ENCODE measurements at regions not wholly inside any gene's neighbourhood (a gene's known extent, or its start where the extent isn't known, plus 50 kb on each side); places are given as distances from the start of the nearest gene placed in this dataset.

DNA sequence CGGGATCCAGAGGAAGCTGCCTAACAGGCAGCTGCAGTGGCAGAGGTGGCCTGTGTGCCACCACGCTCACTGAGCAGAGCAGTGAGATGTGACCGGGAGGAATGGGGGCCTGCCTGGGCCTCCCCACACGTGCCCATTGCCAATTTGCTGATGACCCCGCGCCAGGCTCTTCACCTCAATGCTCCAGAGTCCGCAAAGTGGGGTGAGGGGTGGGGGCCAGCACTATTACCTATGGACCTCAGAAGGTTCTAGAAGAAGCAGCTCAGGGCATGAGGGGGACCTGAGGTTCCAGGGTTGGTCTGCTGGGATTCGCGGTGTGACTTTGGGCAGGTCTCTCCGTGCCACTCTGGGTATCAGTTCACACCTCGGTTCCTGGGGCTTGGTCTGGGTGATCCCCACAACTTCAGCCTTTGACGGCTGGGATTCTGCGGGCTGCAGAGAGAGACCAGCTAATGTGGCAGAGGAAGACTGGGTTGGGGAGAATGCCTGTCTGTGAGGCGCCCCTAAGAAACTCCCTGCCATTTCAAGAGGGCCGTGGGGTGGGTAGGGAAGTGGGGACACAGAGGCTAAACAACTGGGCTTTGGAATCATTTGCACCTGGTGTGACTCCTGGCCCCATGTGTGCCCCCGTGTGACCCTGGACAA lies 231.0 kb upstream of the MVB12B start:
- DNase-seq: no peak
- intact Hi-C loops (cut with DNase I; ENCODE audit: low total_unique reads): loop anchor here (10.0 kb wide), 1 partner anchor 59 kb away; no protein-coding TSS in a partner anchor
- H3K27me3 ChIP-seq: peaks cover 0 to 8% of the 10 kb centered on the region in 2 donors
- H3K4me1 ChIP-seq: no peaks in the 10 kb centered on the region
- no peak overlapping the region for H3K27ac ChIP-seq
- H3K36me3 ChIP-seq: no peaks in the 10 kb centered on the region
- no peak overlapping the region for H3K4me3 ChIP-seq
- no peaks in the 10 kb centered on the region for H3K9me3 ChIP-seq
- TF ChIP-seq CTCF (IDR thresholded peaks at IDR 0.05): no peak

DNA sequence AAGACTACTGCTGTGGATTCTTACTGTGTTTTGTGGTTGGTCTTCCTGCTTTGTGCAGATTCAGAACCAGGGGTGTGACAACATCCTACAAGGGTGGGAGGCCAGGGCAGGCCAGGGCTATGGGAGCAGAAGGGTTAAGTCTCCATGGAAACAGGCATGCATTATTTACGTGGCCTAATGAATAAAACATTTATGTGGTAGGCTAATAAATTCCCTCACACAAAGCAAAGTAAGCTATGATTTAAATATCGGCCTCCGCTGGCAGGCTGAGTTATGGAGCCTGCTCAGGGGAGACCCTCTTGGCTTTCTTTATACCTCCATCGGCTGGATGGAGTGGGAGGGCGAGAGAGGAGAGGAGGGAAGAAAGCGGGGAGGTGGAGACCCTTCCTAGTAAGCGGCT lies 230.3 kb upstream of the MVB12B start:
- H3K9me3 ChIP-seq: no peaks in the 10 kb centered on the region
- no peak for TF ChIP-seq CTCF (IDR thresholded peaks at IDR 0.05)
- peaks cover 0 to 8% of the 10 kb centered on the region in 2 donors for H3K27me3 ChIP-seq
- intact Hi-C loops (cut with DNase I; ENCODE audit: low total_unique reads): loop anchor here (10.0 kb wide), 1 partner anchor 58 kb away; no protein-coding TSS in a partner anchor
- H3K4me3 ChIP-seq: no peak overlapping the region
- no peak overlapping the region for H3K27ac ChIP-seq
- no peaks in the 10 kb centered on the region for H3K4me1 ChIP-seq
- DNase-seq: no peak
- H3K36me3 ChIP-seq: no peaks in the 10 kb centered on the region

DNA sequence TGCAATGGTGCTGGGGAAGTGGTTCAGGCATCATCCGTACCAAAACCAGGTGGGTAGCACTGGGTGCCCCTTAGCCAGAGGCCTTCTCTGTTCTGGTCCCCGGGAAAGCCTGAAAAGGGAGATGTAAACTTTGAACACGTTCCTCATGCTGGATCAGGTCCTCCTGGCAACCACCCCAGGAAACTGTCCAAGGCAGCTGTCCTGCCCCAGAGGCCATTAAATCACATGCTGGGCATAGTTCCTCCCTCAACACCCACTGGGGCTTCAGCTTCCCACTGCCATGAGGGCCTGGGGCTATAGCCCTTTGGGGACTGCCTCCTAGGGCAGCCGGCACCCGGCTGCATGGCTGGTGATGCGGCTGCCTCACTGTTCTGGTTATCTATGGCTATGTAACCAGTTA lies 228.9 kb upstream of the MVB12B start:
- no peaks in the 10 kb centered on the region for H3K4me1 ChIP-seq
- H3K36me3 ChIP-seq: no peaks in the 10 kb centered on the region
- H3K9me3 ChIP-seq: no peaks in the 10 kb centered on the region
- no peak overlapping the region for H3K4me3 ChIP-seq
- intact Hi-C loops (cut with DNase I; ENCODE audit: low total_unique reads): loop anchor here (10.0 kb wide), 1 partner anchor 57 kb away; no protein-coding TSS in a partner anchor
- DNase-seq: no peak
- peaks cover 0 to 8% of the 10 kb centered on the region in 2 donors for H3K27me3 ChIP-seq
- TF ChIP-seq CTCF (IDR thresholded peaks at IDR 0.05): no peak
- H3K27ac ChIP-seq: no peak overlapping the region

- intact Hi-C loops (cut with DNase I; ENCODE audit: low total_unique reads): no loop called here
- Histone ChIP-seq H3K4me1 (no peaks in the 10 kb centered on the region), H3K36me3 (no peaks in the 10 kb centered on the region), H3K4me3 (no peak overlapping the region), H3K27me3 (peaks cover 0 to 15% of the 10 kb centered on the region in 2 donors), H3K9me3 (no peaks in the 10 kb centered on the region), H3K27ac (no peak overlapping the region)
- no peak for DNase-seq
- TF ChIP-seq CTCF (IDR thresholded peaks at IDR 0.05): no peak
Observed at GRCh38 chr9:126106404-126106803, 220.2 kb upstream of the MVB12B start.

GRCh38 chr9:126107693-126108092 lies 218.9 kb upstream of the MVB12B start:
- TF ChIP-seq CTCF (IDR thresholded peaks at IDR 0.05): no peak
- Histone ChIP-seq H3K27ac (no peak overlapping the region), H3K27me3 (peaks cover 0 to 24% of the 10 kb centered on the region in 2 donors), H3K9me3 (no peaks in the 10 kb centered on the region), H3K4me1 (no peaks in the 10 kb centered on the region), H3K4me3 (no peak overlapping the region), H3K36me3 (no peaks in the 10 kb centered on the region)
- DNase-seq: no peak
- intact Hi-C loops (cut with DNase I; ENCODE audit: low total_unique reads): no loop called here

Data from tibial artery (tissue), 4 donors.